ENCODE measurements at regions not wholly inside any gene's neighbourhood (a gene's known extent, or its start where the extent isn't known, plus 50 kb on each side); places are given as distances from the start of the nearest gene placed in this dataset.
A peak's percentile ranks its signal among the peaks of the same experiment; 100 is the strongest.

DNA sequence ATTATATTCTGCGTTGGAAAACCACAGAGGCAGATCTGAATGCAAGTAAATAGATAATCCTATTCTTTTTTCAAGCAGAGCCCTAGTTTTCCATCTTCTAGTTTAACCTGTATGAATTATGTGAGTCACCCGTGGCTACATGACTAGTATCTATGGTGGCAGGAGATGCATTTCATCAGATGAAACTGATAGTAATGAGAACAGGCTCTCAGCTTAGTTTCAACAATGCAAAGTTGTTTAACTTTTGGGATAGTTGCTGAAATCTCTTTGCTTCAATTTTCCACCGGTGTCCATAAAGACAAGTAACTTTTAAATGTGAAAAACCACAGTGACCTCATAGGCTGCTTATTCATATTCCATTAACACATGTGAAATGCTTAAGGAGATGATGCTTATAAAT lies 1317.4 kb upstream of the TENM3 start:
- no peak overlapping the region for H3K14ac ChIP-seq (replicated peaks; ENCODE audit: low read depth, low read length)
- no peak overlapping the region for H2BK20ac ChIP-seq (ENCODE audit: low read depth, low read length)
- no peak overlapping the region for H3K4me3 ChIP-seq (ENCODE audit: insufficient read depth, low read depth, low read length)
- H3K4me1 ChIP-seq (ENCODE audit: control insufficient read depth, insufficient read depth, low read length) = no peaks in the 10 kb centered on the region
- no peaks in the 10 kb centered on the region for H3K79me1 ChIP-seq (ENCODE audit: low read depth in 1 of 2, low read length in 2 of 2)
- H4K20me1 ChIP-seq (ENCODE audit: insufficient read depth, low read length) = no peaks in the 10 kb centered on the region
- in situ Hi-C loops (cut with MboI; ENCODE audit: low sequenced_read_pairs) = no loop called here
- no peak overlapping the region for H2AK5ac ChIP-seq (ENCODE audit: low read depth, low read length)
- H3K27me3 ChIP-seq (ENCODE audit: control insufficient read depth, insufficient read depth, low read length) = no peaks in the 10 kb centered on the region
- 0 out of 2 replicates have a peak, but pooled peaks have one; percentile 21 for ATAC-seq (ENCODE audit: low read depth)
- no peak overlapping the region for H3K9ac ChIP-seq (ENCODE audit: low read depth, low read length)
- H2AFZ ChIP-seq (replicated peaks; ENCODE audit: low read length, poor library complexity) = no peak overlapping the region
- no peaks in the 10 kb centered on the region for H3K36me3 ChIP-seq (ENCODE audit: control insufficient read depth, insufficient read depth, low read length)
- no peak overlapping the region for H2AK9ac ChIP-seq (replicated peaks; ENCODE audit: low read depth, low read length, poor library complexity)
- H3K27ac ChIP-seq (ENCODE audit: insufficient read depth, low read length) = no peak overlapping the region
- H4K5ac ChIP-seq (ENCODE audit: low read depth, low read length) = no peak overlapping the region
- TF ChIP-seq MXI1 (IDR thresholded peaks at IDR 0.05; ENCODE audit: borderline replicate concordance, low read depth, low read length) = no peak
- intact Hi-C loops (cut with micrococcal nuclease) = no loop called here
- H4K8ac ChIP-seq (ENCODE audit: low read depth in 2 of 2, low read length in 2 of 2) = no peak overlapping the region
- ChIA-PET CTCF (no interaction called here), POLR2A (ENCODE audit: unreplicated experiment) (no interaction called here)
- no peak overlapping the region for H2BK15ac ChIP-seq (ENCODE audit: low read depth, low read length)
- no peak overlapping the region for H3K4me2 ChIP-seq (ENCODE audit: low read depth, low read length)
- no peaks in the 10 kb centered on the region; the same call in 1 of the 2 replicates for H3K9me3 ChIP-seq (ENCODE audit: control insufficient read depth, insufficient read depth, low read length)
- no peak overlapping the region for H3K18ac ChIP-seq (ENCODE audit: low read depth, low read length)
- H2BK5ac ChIP-seq (ENCODE audit: low read depth, low read length, poor library complexity, severe bottlenecking) = no peak overlapping the region
- dilution Hi-C loops (cut with HindIII; ENCODE audit: low sequenced_read_pairs, unreplicated experiment) = no loop called here
- H3K56ac ChIP-seq (ENCODE audit: extremely low read depth, insufficient read depth, low read length) = no peak overlapping the region
- no peaks in the 10 kb centered on the region for H3K9me1 ChIP-seq (ENCODE audit: insufficient read depth, low read length)
- H3K4ac ChIP-seq (ENCODE audit: low read depth, low read length) = no peak overlapping the region
- BruUV-seq (replicated peaks) = no TSS peak
- no peak overlapping the region for H3K23ac ChIP-seq (ENCODE audit: low read depth, low read length)
- H2BK120ac ChIP-seq (ENCODE audit: low read depth, low read length) = no peak overlapping the region
- WGBS, 2 experiments (ENCODE audit: extremely low coverage in 2 of 2, insufficient read length in 1 of 2) = no CpG with 5 or more reads among the region's 3 CpGs
- H4K91ac ChIP-seq (ENCODE audit: insufficient read depth, low read depth, low read length) = no peak overlapping the region
- peak; percentile 62 for DNase-seq

Data from IMR-90 (cell line).